GM12801 (cell line): ENCODE measurements at regions not wholly inside any gene's neighbourhood (a gene's known extent, or its start where the extent isn't known, plus 50 kb on each side); places are given as distances from the start of the nearest gene placed in this dataset.

ENCODE experiments used
- TF ChIP-seq, protein P1 (sequence below): IDR thresholded peaks from one replicate; pipeline ENCODE4 v1.5.1; 2011; ENCODE audit warnings: control low read depth; ENCODE audit not compliant: insufficient read length; ENCODE audit errors: extremely low read depth

DNA sequence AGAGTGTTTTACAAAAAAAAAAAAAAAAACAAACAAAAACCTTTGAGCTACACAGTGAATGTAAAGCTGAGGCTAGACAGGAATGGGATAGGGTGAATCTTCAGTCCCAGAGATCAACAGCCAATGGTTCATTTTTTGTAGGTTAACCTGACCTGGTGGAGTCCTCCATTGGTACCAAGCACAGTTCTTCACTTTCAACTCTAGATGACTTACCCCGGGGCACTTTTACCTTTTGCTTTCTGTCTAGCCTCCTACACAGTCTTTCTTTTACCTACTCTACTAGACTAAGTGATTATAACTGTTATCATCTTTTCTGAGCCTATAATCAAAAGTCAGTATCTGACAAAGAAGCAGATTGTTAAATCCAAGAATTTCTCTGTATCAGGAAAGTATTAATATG lies 50.9 kb downstream of the ANXA2R start:
- TF ChIP-seq, protein P1, sequence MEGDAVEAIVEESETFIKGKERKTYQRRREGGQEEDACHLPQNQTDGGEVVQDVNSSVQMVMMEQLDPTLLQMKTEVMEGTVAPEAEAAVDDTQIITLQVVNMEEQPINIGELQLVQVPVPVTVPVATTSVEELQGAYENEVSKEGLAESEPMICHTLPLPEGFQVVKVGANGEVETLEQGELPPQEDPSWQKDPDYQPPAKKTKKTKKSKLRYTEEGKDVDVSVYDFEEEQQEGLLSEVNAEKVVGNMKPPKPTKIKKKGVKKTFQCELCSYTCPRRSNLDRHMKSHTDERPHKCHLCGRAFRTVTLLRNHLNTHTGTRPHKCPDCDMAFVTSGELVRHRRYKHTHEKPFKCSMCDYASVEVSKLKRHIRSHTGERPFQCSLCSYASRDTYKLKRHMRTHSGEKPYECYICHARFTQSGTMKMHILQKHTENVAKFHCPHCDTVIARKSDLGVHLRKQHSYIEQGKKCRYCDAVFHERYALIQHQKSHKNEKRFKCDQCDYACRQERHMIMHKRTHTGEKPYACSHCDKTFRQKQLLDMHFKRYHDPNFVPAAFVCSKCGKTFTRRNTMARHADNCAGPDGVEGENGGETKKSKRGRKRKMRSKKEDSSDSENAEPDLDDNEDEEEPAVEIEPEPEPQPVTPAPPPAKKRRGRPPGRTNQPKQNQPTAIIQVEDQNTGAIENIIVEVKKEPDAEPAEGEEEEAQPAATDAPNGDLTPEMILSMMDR = no peak

DNA sequence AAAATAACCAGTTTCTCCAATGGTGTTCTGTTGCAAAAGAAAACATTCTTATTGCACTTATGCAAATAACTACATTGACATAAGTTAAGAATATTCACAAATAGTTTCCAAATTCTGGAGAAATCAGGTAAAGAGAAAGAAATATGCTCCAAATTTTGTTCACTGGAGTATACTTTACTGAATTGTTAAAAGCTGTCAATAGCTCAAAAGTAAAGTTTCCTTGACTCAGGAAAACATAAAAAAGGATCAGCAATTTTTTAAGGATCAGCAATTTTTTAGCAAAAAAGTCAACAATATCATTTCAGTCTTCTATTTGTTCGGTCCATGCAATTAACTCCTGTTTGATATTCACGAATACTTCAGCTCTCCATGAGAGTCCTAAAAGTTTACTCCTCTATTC lies 51.6 kb downstream of the ANXA2R start:
- TF ChIP-seq, protein P1 = no peak

DNA sequence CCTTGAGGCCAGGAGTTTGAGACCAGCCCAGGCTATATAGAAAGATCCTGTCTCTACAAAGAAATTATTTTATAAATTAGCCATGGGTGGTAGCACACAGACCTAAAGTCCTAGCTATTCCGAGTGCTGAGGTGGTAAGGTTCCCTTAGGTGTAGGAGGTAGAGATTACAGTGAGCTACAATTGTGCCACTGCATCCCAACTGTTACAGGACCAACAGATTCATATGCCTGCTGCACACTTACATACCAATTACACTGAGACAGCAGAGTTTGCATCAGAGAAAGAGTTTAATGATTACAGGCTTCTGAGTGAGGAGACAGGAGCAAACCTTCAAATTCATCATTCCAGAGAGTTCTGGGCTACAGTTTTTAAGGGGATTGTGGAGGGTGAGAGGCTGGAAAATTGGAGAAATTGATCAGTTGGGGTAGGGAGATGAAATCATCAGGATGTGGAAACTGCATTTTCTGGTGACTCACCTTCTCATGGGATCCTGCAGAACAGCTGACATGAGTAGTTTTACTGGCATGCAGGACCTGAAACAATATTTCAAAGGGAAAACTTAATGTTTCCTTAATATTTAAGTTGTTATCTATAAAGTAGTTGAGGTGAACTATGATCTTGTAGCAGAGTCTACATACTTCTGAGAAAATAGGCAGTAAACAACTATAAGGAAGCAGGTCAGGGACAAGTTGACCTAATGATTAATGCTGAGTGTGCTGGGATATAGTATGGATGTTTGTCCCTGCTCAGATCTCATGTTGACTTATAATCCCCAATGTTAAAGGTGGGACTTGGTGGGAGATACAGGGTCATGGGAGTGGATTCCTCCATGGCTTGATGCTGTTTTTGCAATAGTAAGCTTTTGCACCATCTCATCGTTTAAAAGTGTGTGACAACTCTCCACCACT lies 54.7 kb downstream of the ANXA2R start:
- TF ChIP-seq, protein P1 = no peak

DNA sequence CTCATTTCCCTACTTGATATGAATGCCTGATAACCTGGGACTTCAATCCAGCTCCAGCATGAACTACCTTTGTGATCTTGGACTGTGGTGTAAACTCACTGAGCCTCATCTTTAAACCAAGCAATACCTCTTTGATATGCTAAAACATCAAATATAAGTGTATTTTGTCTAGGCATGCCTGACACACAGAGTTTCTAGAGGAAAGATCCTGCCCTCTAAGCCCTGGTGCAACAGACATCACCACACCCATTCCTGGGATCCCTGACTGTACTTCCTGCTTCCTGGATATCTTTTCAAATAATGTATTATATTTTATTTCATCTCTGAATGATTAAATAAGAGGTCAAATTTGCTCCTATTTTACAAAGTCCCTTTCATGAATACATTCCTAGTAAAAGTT lies 55.8 kb downstream of the ANXA2R start:
- TF ChIP-seq, protein P1 = no peak

DNA sequence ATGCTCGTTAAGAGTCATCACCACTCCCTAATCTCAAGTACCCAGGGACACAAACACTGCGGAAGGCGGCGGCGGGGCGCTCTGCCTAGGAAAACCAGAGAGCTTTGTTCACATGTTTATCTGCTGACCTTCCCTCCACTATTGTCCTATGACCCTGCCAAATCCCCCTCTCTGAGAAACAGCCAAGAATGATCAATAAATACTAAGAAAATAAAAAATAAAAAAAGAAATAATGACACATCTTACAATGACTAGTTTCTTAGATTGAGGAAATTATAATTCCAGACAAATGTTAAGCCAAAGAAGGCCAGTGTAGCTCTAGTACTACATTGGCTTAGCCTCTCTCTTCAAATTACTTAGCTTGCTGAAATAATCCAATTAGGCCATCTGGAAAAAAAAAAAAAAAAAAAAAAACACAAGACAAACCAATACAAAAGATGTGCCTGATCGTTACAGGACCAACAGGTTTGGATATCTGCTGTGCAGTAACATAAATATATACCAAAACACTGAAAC lies 58.0 kb downstream of the ANXA2R start:
- TF ChIP-seq, protein P1 = no peak

DNA sequence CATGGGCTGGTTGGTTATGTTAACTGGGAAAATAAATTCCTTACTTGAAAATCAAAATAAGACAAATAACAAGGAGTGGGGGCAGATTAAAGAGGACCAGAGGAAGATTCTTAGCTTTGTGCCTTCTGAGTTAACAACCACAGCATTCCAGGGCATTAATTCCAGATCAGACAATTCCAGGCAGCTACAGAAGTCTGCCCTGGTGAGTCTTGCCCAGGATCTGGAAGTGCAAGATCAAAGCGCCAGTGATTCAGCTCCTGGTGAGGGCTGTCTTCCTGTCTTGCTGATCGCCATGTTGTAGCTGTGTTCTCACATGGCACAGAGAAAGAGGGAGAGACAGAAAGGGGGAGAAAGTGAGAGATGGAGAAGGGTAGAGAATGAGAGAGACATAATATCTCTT lies 65.6 kb downstream of the ANXA2R start:
- TF ChIP-seq, protein P1 = no peak

DNA sequence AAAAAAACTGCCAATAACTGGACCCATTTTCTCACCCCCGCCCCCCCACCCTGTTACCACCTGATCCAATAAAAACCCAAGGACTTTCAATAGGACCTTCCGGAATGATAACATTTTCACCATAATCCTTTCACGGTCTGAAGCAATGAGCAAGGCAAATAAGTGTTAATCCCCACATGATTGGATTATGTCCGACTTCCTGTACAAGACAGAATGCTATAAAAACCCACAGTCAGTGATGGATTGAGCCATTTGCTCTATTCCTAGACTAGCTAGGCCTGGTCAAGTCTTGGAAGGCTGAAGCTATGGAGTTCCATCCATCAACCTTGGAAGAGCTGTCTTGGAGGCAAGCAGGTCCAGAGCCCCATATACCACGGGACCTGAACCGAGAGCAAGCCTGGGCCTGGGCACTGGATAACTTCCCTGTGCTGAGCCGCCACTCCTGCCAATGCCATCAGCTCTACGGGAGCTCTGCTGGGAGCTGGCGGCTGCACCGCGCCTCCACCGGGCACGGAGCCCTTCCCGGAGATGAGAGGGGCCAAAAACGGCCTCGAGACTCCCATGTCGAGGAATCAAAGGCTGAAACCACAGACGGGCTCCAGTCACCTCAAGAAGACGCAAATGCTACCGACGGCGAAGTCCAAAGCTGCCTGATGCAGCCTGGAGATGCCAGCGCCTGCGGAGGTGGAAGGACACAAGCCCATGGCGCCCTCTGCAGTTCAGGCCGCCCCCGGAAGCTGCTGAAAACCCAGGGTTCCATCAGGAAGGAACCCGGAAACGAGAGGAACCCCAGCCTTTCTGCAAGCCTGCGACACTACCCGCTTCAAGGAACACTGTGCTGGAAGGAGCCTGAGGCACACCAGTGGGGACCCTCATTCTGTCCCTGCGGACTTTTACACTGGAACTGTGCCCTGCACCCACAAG lies 69.2 kb downstream of the ANXA2R start:
- TF ChIP-seq, protein P1 = no peak
